Right ventricle myocardium inferior (tissue), 1 donor: ENCODE measurements at regions not wholly inside any gene's neighbourhood (a gene's known extent, or its start where the extent isn't known, plus 50 kb on each side); places are given as distances from the start of the nearest gene placed in this dataset.
"Not testable (repeated sequence)": the region's sequence is repeated elsewhere in the genome, so short reads cannot be mapped to it uniquely, and the experiment has no call there.

Experiments used
- ATAC-seq: fragments of 200-7000 bp; cut with Tn5 transposase; one replicate; pipeline ENCODE4 v1.9.1; 2020; ENCODE audit warnings: mild to moderate bottlenecking, moderate library complexity
- DNase-seq: peaks from one replicate; pipeline ENCODE4 v3.0.0; 2021; ENCODE audit errors: missing footprints
- intact Hi-C: fragments of 100-400 bp; cut with DNase I; formaldehyde crosslinking; loops from one replicate; pipeline ENCODE4 v1.11.0; 2022
- donor health status: DM: no; HTN: yes; CAD: no; lungs with severe emphysema.

DNA sequence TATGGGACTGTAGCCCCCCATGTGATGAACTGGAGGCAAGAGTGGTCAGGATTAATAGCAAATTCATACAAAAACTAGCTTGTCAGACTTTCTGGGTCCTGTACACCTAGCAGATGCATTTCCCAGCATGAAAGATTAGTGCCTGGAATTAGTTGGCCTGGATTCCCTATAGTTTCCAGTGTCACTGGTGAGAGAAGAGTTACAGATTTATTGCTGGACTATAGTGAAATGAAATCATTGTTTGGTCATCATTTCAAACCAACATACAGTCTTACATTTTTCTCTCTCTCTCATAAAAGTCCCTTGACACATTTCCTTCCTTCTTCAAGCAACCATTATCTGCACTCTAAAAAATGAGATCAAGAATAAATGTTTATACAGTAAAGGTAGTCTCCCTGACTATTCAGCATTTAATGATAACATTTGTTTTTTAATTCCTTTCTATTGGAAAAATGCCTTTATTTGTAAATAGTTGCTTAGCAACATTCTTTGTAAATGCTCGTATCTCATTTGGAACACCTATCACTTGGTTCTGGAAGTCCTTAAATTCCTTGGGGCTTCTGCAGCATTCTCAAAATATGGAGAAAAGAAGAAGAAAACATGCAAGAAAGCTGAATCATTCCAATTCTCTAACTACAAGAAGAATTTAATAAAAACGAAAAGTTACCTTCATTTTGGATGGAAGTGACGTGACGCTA is 144.4 kb downstream of the MREG start:
- no peak for DNase-seq
- intact Hi-C loops: no loop called here
- ATAC-seq: no peak

- no peak for ATAC-seq
- intact Hi-C loops: no loop called here
- no peak for DNase-seq
Measured at GRCh38 chr2:215866606-215867005, 146.7 kb downstream of the MREG start.

DNA sequence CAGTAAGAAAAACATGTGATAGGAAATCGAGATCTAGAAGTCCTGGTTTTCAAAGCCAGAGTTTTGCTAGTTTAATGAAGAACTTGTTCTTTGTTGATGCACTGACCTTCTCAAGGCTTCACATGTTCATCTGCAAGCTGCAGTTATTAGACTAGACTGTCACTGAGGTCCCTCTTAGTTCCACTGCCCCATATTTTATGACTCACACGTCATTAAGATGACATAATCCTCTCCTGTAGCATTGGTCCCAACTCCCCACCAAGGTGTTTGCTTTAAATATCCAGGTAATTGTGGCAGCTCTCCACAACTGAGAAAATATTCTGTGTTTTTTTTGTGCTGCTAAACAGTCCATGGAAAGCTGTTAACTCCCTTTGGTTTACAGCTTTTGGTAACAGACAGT is 149.7 kb downstream of the MREG start:
- intact Hi-C loops: no loop called here
- DNase-seq (no peak), ATAC-seq (no peak)

GRCh38 chr2:215862351-215862771 is 151.0 kb downstream of the MREG start:
- ATAC-seq (no peak), DNase-seq (no peak)
- intact Hi-C loops: no loop called here

GRCh38 chr2:215861607-215862350 is 151.6 kb downstream of the MREG start:
- ATAC-seq (no peak), DNase-seq (no peak)
- intact Hi-C loops: no loop called here

DNA sequence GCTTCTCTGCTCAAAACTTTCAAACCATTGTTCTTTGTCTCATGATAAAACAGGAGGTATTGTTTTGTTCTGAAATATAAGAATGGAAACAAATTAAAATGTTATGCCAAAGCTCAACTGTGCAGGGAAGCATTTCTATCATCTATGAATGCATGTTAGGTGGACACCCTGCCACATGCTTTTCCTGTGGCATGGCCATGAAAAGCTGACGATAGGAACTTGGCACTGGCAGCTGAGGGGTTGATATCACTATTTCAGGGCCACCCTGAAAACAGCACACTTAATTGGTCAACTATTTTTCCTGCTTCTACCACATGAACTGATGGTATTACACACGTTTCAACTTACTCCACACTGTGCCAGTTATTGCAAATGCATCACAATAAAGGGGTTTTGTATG is 157.3 kb downstream of the MREG start:
- no peak for ATAC-seq
- intact Hi-C loops: no loop called here
- DNase-seq: no peak

DNA sequence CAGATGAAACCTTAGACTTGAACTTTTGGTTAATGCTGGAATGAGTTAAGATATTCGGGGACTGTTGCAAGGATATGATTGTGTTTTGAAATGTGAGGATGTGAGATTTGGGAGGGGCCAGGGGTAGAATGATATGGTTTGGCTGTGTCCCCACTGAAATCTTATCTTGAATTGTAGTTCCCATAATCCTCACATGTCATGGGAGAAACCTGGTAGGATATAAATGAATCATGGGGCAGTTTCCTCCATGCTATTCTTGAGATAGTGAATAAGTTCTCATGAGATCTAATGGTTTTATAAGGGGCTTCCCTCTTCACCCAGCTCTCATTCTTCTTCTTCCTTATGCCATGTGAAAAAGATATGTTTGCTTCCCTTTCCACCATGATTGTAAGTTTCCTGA is 158.0 kb downstream of the MREG start:
- DNase-seq, ATAC-seq, intact Hi-C loops: not testable (repeated sequence)

- no peak for DNase-seq
- no peak for ATAC-seq
- intact Hi-C loops: no loop called here
Measured at GRCh38 chr2:215854008-215854407, 159.3 kb downstream of the MREG start.

DNA sequence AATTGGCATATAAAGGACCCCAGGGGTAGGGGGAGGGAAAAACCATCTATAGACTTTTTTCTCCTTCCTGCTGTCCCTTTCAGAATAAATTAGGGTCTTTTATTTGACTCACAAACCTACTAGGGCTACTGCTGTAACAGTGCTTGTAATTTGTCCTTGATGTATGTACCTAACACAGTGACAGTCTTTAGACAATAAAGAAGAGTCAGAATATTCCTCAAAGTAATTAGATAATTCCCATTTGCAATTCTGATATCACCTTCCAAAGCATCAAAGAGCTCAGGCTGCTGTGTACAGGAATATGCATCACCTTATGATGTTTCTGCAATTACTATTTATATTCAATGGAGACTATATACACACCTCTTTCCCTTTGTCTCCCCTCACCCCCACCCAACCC is 161.7 kb downstream of the MREG start:
- ATAC-seq (no peak), DNase-seq (no peak)
- intact Hi-C loops: no loop called here

DNA sequence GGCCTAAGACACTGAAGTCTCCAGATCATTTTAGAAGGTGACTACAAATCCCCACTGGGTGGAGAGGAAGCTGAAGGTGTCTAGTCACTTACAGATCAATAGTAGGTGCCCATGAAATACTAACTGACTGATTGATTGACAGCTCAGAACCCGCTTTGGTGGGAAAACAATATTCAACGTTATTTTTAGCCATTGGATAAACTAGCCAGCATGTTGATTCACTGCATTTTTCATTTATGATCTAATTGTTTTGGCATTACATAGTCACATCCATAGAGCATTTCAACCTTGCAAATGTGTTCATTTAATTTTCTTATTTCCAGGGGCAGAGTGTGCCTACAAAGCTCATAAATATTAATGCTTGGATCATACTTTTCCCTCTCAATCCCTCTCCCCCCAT is 162.3 kb downstream of the MREG start:
- ATAC-seq: no peak
- DNase-seq: no peak
- intact Hi-C loops: no loop called here

DNA sequence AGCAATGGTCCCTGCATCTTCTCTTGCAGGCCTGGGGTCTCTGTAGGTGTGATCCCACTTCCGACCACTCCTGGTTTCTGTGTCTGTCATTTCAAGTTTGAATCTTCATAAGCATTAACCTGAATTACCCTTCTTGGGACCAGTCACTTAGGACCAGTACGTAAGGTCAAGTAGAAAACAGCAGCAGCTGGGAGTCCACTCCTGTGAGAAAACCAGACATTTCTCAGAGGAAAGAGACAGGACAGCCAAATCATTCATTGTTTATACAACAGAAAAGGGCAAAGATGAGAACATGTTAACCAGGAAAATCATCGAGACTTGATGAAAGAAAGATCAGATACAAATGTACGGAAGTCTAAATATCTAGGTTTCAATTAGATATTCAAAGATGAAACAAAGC is 163.0 kb downstream of the MREG start:
- DNase-seq: no peak
- peak; percentile 41 for ATAC-seq
- intact Hi-C loops: no loop called here

GRCh38 chr2:215849771-215850170 is 163.6 kb downstream of the MREG start:
- intact Hi-C loops: loop anchor here (10.0 kb wide), 1 partner anchor 395 kb away; no protein-coding TSS in a partner anchor
- ATAC-seq: no peak
- DNase-seq: no peak

DNA sequence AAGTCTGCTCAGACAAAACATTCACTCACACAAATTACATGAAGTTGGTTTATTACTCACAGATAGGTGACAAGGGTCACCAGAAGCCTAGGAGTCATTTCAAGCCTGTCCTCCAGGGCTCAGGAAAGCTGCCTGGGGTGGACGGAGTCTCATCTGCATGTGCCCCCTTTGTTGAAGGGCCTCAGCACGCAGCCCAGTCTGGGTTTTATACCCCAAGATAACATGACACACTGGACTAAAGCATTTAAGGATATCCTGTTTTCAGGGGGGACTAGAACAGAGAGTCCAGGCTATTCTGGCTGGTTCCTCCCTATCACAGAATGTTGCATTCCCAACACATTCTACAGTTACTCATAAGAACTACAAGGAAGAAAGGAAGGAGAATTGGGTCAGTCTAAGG is 164.7 kb downstream of the MREG start:
- intact Hi-C loops: loop anchor here (10.0 kb wide), 1 partner anchor 394 kb away; no protein-coding TSS in a partner anchor

GRCh38 chr2:215848146-215848545 is 165.2 kb downstream of the MREG start:
- DNase-seq (no peak), ATAC-seq (no peak)
- intact Hi-C loops: loop anchor here (10.0 kb wide), 1 partner anchor 393 kb away; no protein-coding TSS in a partner anchor

More for the DNA sequence above, 164.7 kb downstream of the MREG start:
- no peak for ATAC-seq
- no peak for DNase-seq

- ATAC-seq: no peak
- intact Hi-C loops: loop anchor here (10.0 kb wide), 1 partner anchor 393 kb away; no protein-coding TSS in a partner anchor
- no peak for DNase-seq
Measured at GRCh38 chr2:215847718-215848117, 165.6 kb downstream of the MREG start.

GRCh38 chr2:215847056-215847455 is 166.3 kb downstream of the MREG start:
- ATAC-seq (peak; percentile 66), DNase-seq (peak; percentile 65)
- intact Hi-C loops: loop anchor here (10.0 kb wide), 1 partner anchor 392 kb away; no protein-coding TSS in a partner anchor

GRCh38 chr2:215845839-215846586 is 167.3 kb downstream of the MREG start:
- no peak for ATAC-seq
- DNase-seq: no peak
- intact Hi-C loops: loop anchor here (10.0 kb wide), 1 partner anchor 391 kb away; no protein-coding TSS in a partner anchor

DNA sequence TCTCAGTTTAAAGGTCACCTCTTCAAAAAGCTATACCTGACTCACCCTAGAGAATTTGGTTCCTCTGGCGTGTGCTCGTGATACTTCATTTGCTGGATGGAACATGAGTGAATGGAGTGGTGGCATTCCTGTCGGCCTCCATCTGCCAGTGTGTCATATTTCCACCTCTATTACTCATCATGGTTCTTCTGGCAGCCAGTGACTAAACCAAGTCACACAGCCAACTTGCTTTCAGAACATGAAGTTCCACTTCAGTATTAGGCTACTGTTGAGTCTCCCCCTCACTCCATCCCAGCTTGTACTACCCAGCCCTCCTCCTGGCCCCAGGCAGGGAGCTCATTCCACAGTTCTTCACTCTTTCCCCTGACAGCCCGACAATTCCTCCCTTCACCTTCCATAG is 169.8 kb downstream of the MREG start:
- DNase-seq: no peak
- intact Hi-C loops: loop anchor here (10.0 kb wide), 1 partner anchor 389 kb away; no protein-coding TSS in a partner anchor
- ATAC-seq: peak; percentile 77

DNA sequence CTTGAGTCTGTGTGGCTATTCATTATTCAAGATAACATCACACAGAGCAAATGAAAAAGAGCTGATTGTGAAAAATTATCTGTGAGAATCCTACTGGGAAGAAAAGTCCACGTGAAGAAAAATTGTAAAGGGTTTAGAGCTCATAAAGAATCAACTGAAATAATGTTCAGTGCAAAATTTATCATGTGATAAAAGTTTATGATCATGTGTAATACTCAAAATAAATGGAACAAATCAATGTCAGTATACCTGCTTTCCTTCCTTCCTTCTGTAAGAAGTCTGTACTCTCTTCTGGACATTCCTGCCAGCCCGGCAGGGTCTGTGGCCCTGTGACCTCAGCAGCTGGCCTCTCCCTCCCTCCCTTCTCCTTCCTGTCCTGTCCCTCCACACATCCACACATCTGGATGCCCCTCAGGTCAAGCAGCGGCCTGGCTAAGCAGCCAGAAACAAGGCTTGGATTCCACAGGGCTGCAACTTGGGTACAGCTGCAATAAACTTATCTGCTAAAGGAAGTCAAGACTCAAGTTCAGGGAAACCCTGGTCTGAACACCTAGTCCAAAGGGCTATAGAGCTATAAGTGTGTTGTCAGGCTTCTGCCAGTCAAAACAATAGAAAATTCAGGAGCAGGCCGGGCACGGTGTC is 172.1 kb downstream of the MREG start:
- intact Hi-C loops: loop anchor here (10.0 kb wide), 1 partner anchor 386 kb away; no protein-coding TSS in a partner anchor
- no peak for DNase-seq
- no peak for ATAC-seq
